ENCODE measurements at regions not wholly inside any gene's neighbourhood (a gene's known extent, or its start where the extent isn't known, plus 50 kb on each side); places are given as distances from the start of the nearest gene placed in this dataset.

GRCh38 chr2:147003081-147003480, 841.7 kb upstream of the ACVR2A start:
- Histone ChIP-seq H3K4me3 (no peak overlapping the region), H4K20me1 (replicated peaks; ENCODE audit: insufficient read depth) (no peaks in the 10 kb centered on the region), H3K27me3 (ENCODE audit: insufficient read depth) (no peaks in the 10 kb centered on the region), H2AFZ (no peak overlapping the region), H3K36me3 (ENCODE audit: insufficient read depth) (no peaks in the 10 kb centered on the region), H3K9me2 (ENCODE audit: insufficient read depth) (0 out of 2 replicates have a peak, but pooled peaks cover 8% of the 10 kb centered on the region), H3K4me1 (ENCODE audit: insufficient read depth) (no peaks in the 10 kb centered on the region), H3K79me2 (replicated peaks; ENCODE audit: insufficient read depth) (no peaks in the 10 kb centered on the region), H3F3A (replicated peaks; ENCODE audit: low read depth) (no peaks in the 10 kb centered on the region), H3K4me2 (no peak overlapping the region), H3K27ac (ENCODE audit: low read depth) (no peak overlapping the region)
- H3K4me3 Mint-ChIP-seq, result no peak overlapping the region
- H3K4me1 Mint-ChIP-seq, result no peaks in the 10 kb centered on the region
- no peaks in the 10 kb centered on the region for H3K36me3 Mint-ChIP-seq (ENCODE audit: low read depth)
- no peaks in the 10 kb centered on the region for H3K27me3 Mint-ChIP-seq (ENCODE audit: insufficient read depth, low read depth, poor library complexity)
- no peak overlapping the region for H3K27ac Mint-ChIP-seq
- no peak for DNase-seq (ENCODE audit: low spot score)
- TF ChIP-seq ZNF114 (CRISPR knock-in tag; IDR thresholded peaks at IDR 0.05) (no peak), CTCF (conservative IDR thresholded peaks at IDR 0.05; ENCODE audit: low read depth in 2 of 2) (no peak), NANOG (IDR thresholded peaks at IDR 0.05; ENCODE audit: borderline replicate concordance) (no peak), EZH2phosphoT487 (IDR thresholded peaks at IDR 0.05; ENCODE audit: unreplicated experiment) (no peak), STAT1 (IDR thresholded peaks at IDR 0.05; ENCODE audit: unreplicated experiment) (no peak), JUNB (IDR thresholded peaks at IDR 0.05; ENCODE audit: unreplicated experiment) (no peak), REST (IDR thresholded peaks at IDR 0.05; ENCODE audit: unreplicated experiment) (no peak), POLR2AphosphoS5 (IDR thresholded peaks at IDR 0.05; ENCODE audit: low read depth) (no peak), ETS1 (IDR thresholded peaks at IDR 0.05) (no peak), CREB1 (CRISPR knock-in tag; IDR thresholded peaks at IDR 0.05; ENCODE audit: low read depth) (no peak)
- no peaks in the 10 kb centered on the region for H3K9me3 Mint-ChIP-seq
- ATAC-seq, result no peak

DNA sequence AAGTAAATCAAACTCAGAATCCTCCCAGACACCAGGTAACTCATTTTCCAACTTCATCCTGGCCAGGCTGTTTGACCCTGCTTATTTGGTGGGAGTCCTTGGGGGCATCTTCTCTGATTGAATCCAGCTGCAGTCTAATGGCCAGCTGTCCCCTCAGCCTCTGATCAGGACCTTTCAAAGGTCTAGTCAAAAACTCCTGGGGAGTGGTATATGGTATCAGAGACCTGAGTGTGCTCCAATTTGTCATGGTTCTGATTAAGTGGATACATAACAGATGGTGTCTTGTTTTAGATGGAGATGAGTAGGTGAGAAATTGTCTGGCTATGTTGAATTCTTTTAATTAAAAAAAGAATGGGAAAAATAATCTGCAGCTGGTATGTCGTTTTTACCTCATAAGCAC, 842.6 kb upstream of the ACVR2A start:
- Histone ChIP-seq H4K20me1 (replicated peaks; ENCODE audit: insufficient read depth) (no peaks in the 10 kb centered on the region), H3K4me2 (no peak overlapping the region), H3F3A (replicated peaks; ENCODE audit: low read depth) (no peaks in the 10 kb centered on the region), H3K36me3 (ENCODE audit: insufficient read depth) (no peaks in the 10 kb centered on the region), H3K27me3 (ENCODE audit: insufficient read depth) (no peaks in the 10 kb centered on the region), H3K9me2 (ENCODE audit: insufficient read depth) (0 out of 2 replicates have a peak, but pooled peaks cover 8% of the 10 kb centered on the region), H2AFZ (no peak overlapping the region), H3K79me2 (replicated peaks; ENCODE audit: insufficient read depth) (no peaks in the 10 kb centered on the region), H3K27ac (ENCODE audit: low read depth) (no peak overlapping the region), H3K4me1 (ENCODE audit: insufficient read depth) (no peaks in the 10 kb centered on the region), H3K4me3 (no peak overlapping the region)
- Mint-ChIP-seq H3K27ac (no peak overlapping the region), H3K36me3 (ENCODE audit: low read depth) (no peaks in the 10 kb centered on the region), H3K4me1 (no peaks in the 10 kb centered on the region), H3K4me3 (no peak overlapping the region), H3K9me3 (no peaks in the 10 kb centered on the region), H3K27me3 (ENCODE audit: insufficient read depth, low read depth, poor library complexity) (no peaks in the 10 kb centered on the region)
- ATAC-seq (no peak), DNase-seq (ENCODE audit: low spot score) (no peak)
- TF ChIP-seq ETS1 (IDR thresholded peaks at IDR 0.05), result no peak
- TF ChIP-seq ZNF114 (CRISPR knock-in tag; IDR thresholded peaks at IDR 0.05), result no peak
- no peak for TF ChIP-seq EZH2phosphoT487 (IDR thresholded peaks at IDR 0.05; ENCODE audit: unreplicated experiment)
- TF ChIP-seq POLR2AphosphoS5 (IDR thresholded peaks at IDR 0.05; ENCODE audit: low read depth), result no peak
- TF ChIP-seq CTCF (conservative IDR thresholded peaks at IDR 0.05; ENCODE audit: low read depth in 2 of 2), result no peak

Measured in GM23338 (cell line).